ENCODE measurements at regions not wholly inside any gene's neighbourhood (a gene's known extent, or its start where the extent isn't known, plus 50 kb on each side); places are given as distances from the start of the nearest gene placed in this dataset.

DNA sequence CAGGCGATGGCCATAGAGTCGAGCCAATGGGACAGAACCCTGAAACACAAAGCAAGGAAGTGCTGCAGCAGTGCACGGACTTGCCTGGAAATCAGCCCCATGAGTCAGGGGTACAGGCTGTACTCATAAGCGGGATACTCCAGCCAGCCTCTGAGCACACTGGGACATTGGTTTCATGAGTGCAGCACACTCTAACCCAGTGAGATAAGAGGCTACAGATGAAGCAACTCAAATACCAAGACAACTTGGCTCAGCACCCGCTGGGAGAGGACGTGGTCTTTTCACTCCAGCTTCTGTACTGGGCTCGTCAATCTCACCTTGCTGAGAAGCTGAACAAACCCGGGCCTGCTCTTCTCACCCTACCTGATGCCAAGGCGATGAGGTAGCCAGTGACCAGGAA is 98.2 kb downstream of the AXIN2 start:
- no peaks in the 10 kb centered on the region for H3K36me3 Mint-ChIP-seq (ENCODE audit: low read depth)
- DNase-seq (no peak), ATAC-seq (ENCODE audit: poor library complexity) (no peak)
- H3K4me3 Mint-ChIP-seq = no peak overlapping the region
- no peaks in the 10 kb centered on the region for H3K4me1 ChIP-seq (ENCODE audit: insufficient read depth, low read length)
- intact Hi-C loops (cut with DNase I, micrococcal nuclease) = no loop called here
- POLR2A ChIA-PET = no interaction called here
- H3K36me3 ChIP-seq (ENCODE audit: insufficient read depth, low read length) = no peaks in the 10 kb centered on the region
- CTCF ChIA-PET = no interaction called here
- H3K27ac ChIP-seq (ENCODE audit: low read depth in 1 of 2, low read length in 2 of 2) = no peak overlapping the region
- no peak overlapping the region for H3K27ac Mint-ChIP-seq
- H3K27me3 ChIP-seq (ENCODE audit: control insufficient read depth in 1 of 2, insufficient read depth in 2 of 2, low read length in 2 of 2) = no peaks in the 10 kb centered on the region
- no peak overlapping the region for H3K4me3 ChIP-seq (ENCODE audit: low read length)
- no peaks in the 10 kb centered on the region for H3K4me1 Mint-ChIP-seq (ENCODE audit: low read depth)
- no peaks in the 10 kb centered on the region for H3K27me3 Mint-ChIP-seq
- TF ChIP-seq, protein P1, sequence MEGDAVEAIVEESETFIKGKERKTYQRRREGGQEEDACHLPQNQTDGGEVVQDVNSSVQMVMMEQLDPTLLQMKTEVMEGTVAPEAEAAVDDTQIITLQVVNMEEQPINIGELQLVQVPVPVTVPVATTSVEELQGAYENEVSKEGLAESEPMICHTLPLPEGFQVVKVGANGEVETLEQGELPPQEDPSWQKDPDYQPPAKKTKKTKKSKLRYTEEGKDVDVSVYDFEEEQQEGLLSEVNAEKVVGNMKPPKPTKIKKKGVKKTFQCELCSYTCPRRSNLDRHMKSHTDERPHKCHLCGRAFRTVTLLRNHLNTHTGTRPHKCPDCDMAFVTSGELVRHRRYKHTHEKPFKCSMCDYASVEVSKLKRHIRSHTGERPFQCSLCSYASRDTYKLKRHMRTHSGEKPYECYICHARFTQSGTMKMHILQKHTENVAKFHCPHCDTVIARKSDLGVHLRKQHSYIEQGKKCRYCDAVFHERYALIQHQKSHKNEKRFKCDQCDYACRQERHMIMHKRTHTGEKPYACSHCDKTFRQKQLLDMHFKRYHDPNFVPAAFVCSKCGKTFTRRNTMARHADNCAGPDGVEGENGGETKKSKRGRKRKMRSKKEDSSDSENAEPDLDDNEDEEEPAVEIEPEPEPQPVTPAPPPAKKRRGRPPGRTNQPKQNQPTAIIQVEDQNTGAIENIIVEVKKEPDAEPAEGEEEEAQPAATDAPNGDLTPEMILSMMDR (IDR thresholded peaks at IDR 0.05) = no peak
- H3K9me3 ChIP-seq (ENCODE audit: control insufficient read depth in 1 of 2, insufficient read depth in 1 of 2, low read length in 2 of 2) = peaks cover 0 to 6% of the 10 kb centered on the region in 2 experiments
- no peaks in the 10 kb centered on the region for H3K9me3 Mint-ChIP-seq

GRCh38 chr17:65459677-65460347 is 101.6 kb downstream of the AXIN2 start:
- Mint-ChIP-seq H3K27me3 (no peaks in the 10 kb centered on the region), H3K27ac (no peak overlapping the region), H3K4me1 (ENCODE audit: low read depth) (no peaks in the 10 kb centered on the region), H3K4me3 (no peak overlapping the region), H3K36me3 (ENCODE audit: low read depth) (no peaks in the 10 kb centered on the region), H3K9me3 (no peaks in the 10 kb centered on the region)
- Histone ChIP-seq H3K27ac (ENCODE audit: low read depth in 1 of 2, low read length in 2 of 2) (no peak overlapping the region), H3K4me1 (ENCODE audit: insufficient read depth, low read length) (peaks cover 7% of the 10 kb centered on the region), H3K4me3 (ENCODE audit: low read length) (no peak overlapping the region), H3K27me3 (ENCODE audit: control insufficient read depth in 1 of 2, insufficient read depth in 2 of 2, low read length in 2 of 2) (peaks cover 0 to 3% of the 10 kb centered on the region in 2 experiments), H3K36me3 (ENCODE audit: insufficient read depth, low read length) (no peaks in the 10 kb centered on the region), H3K9me3 (ENCODE audit: control insufficient read depth in 1 of 2, insufficient read depth in 1 of 2, low read length in 2 of 2) (no peaks in the 10 kb centered on the region)
- no peak for ATAC-seq (ENCODE audit: poor library complexity)
- POLR2A ChIA-PET = no interaction called here
- DNase-seq = no peak
- CTCF ChIA-PET = no interaction called here
- TF ChIP-seq, protein P1 (IDR thresholded peaks at IDR 0.05) = no peak
- intact Hi-C loops (cut with DNase I, micrococcal nuclease) = loop anchor here (5.0 kb wide), 1 partner anchor 337 kb away; no protein-coding TSS in a partner anchor

- H3K4me3 ChIP-seq (ENCODE audit: low read length) = no peak overlapping the region
- H3K27me3 ChIP-seq (ENCODE audit: control insufficient read depth in 1 of 2, insufficient read depth in 2 of 2, low read length in 2 of 2) = peaks cover 0 to 3% of the 10 kb centered on the region in 2 experiments
- Mint-ChIP-seq H3K9me3 (no peaks in the 10 kb centered on the region), H3K4me3 (no peak overlapping the region), H3K4me1 (ENCODE audit: low read depth) (no peaks in the 10 kb centered on the region), H3K27ac (no peak overlapping the region), H3K27me3 (no peaks in the 10 kb centered on the region), H3K36me3 (ENCODE audit: low read depth) (no peaks in the 10 kb centered on the region)
- H3K4me1 ChIP-seq (ENCODE audit: insufficient read depth, low read length) = peaks cover 7% of the 10 kb centered on the region
- intact Hi-C loops (cut with DNase I, micrococcal nuclease) = loop anchor here (2.0 to 5.0 kb wide), 4 partner anchors 99 to 711 kb away; no protein-coding TSS in a partner anchor
- no peak for ATAC-seq (ENCODE audit: poor library complexity)
- POLR2A ChIA-PET = no interaction called here
- CTCF ChIA-PET = no interaction called here
- H3K27ac ChIP-seq (ENCODE audit: low read depth in 1 of 2, low read length in 2 of 2) = no peak overlapping the region
- no peaks in the 10 kb centered on the region for H3K9me3 ChIP-seq (ENCODE audit: control insufficient read depth in 1 of 2, insufficient read depth in 1 of 2, low read length in 2 of 2)
- TF ChIP-seq, protein P1 (IDR thresholded peaks at IDR 0.05) = no peak
- H3K36me3 ChIP-seq (ENCODE audit: insufficient read depth, low read length) = no peaks in the 10 kb centered on the region
- DNase-seq = no peak
Observed at GRCh38 chr17:65457635-65458257, 103.7 kb downstream of the AXIN2 start.
